Breast epithelium (tissue), 3 donors: ENCODE measurements at regions not wholly inside any gene's neighbourhood (a gene's known extent, or its start where the extent isn't known, plus 50 kb on each side); places are given as distances from the start of the nearest gene placed in this dataset.

Source experiments
- POLR2A ChIP-seq: fragments of 450-650 bp; IDR thresholded peaks from one replicate; pipeline ENCODE4 v1.6.1; 2016; ENCODE audit warnings: antibody characterized with exemption, mild to moderate bottlenecking, moderate library complexity
- POLR2AphosphoS5 ChIP-seq, 3 donors: sonication (generic); formaldehyde crosslinking; IDR thresholded peaks; one replicate each; pipeline ENCODE4 v1.6.1; 2017; ENCODE audit warnings: antibody characterized with exemption in 3 of 3

DNA sequence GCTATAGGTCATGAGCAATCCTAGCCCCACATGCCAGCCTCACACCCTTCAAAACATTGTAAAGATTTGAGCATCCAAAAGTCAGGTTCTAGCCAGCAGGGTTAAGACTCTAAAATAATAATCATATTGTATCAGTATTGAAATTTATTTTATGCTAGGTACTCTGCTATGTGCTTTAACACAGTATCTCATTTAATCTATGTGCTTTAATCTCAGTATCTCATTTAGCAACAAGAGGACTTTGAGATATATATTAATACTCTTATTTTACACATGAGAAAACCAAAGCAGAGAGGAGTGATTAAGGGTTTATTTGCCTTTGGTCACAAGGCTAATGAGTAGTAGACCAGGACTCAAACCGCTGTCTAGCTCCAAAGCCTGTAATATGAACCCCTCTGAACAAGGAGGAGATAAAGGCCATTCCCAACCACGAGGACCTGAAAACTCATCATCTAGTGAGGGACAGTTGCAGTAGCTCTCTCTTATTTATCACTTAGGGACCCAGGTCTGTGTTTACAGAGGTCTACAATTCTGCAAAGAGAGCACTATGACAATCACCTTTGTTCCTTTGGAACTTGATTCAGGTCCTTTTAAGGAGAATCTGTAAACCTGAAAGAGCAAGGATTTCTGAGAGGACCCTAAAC is 116.5 kb upstream of the SERTAD2 start:
- no peak for TF ChIP-seq POLR2AphosphoS5 (IDR thresholded peaks at IDR 0.05)
- no peak for TF ChIP-seq POLR2A
